ENCODE measurements at regions not wholly inside any gene's neighbourhood (a gene's known extent, or its start where the extent isn't known, plus 50 kb on each side); places are given as distances from the start of the nearest gene placed in this dataset.
A peak's percentile ranks its signal among the peaks of the same experiment; 100 is the strongest.

DNA sequence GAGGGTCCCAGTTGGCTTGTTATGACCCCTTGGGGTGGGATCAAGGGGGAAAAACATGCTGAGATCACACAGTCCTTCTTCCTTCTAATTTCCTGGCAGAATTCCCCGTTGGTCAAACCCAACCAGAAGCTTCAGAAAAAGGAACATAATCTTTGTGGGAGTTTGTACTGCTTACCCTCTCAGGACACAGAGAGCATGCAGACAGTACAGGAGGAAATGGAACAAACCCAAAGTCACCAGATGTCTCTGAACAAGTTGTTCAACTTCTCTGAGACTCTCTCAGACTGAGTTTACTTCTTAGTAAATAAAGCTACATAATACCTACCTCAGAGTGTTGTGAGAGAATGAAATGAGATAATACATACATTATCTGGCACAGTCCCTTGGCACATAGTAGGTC lies 181.1 kb upstream of the TSHZ2 start:
- no peak overlapping the region for H3K4me3 ChIP-seq (replicated peaks; ENCODE audit: low read depth, low read length)
- no peak for DNase-seq (ENCODE audit: low read depth)
- TF ChIP-seq, protein P1, sequence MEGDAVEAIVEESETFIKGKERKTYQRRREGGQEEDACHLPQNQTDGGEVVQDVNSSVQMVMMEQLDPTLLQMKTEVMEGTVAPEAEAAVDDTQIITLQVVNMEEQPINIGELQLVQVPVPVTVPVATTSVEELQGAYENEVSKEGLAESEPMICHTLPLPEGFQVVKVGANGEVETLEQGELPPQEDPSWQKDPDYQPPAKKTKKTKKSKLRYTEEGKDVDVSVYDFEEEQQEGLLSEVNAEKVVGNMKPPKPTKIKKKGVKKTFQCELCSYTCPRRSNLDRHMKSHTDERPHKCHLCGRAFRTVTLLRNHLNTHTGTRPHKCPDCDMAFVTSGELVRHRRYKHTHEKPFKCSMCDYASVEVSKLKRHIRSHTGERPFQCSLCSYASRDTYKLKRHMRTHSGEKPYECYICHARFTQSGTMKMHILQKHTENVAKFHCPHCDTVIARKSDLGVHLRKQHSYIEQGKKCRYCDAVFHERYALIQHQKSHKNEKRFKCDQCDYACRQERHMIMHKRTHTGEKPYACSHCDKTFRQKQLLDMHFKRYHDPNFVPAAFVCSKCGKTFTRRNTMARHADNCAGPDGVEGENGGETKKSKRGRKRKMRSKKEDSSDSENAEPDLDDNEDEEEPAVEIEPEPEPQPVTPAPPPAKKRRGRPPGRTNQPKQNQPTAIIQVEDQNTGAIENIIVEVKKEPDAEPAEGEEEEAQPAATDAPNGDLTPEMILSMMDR (IDR thresholded peaks at IDR 0.05; ENCODE audit: low read length, missing control alignments) = no peak

DNA sequence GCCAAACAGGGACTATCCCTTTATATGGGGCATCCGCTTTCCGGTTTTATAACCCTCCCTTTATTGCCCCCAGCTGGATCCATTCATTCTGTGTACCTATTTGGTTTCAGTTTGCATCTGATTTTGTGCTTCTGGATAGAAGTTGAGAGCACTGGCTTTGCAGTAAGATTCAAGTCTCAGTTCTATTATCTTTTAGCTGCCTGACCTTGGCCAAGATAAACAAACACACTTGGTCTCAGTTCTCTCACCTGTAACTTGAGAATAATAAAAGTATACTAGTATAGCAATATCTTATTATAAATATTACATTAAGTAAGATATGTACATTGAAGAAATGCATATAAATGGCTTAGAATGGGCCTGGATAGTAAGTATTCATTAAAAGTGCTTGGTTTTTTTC lies 182.4 kb upstream of the TSHZ2 start:
- H3K4me3 ChIP-seq (replicated peaks; ENCODE audit: low read depth, low read length) = no peak overlapping the region
- TF ChIP-seq, protein P1 (IDR thresholded peaks at IDR 0.05; ENCODE audit: low read length, missing control alignments) = no peak
- DNase-seq (ENCODE audit: low read depth) = no peak

DNA sequence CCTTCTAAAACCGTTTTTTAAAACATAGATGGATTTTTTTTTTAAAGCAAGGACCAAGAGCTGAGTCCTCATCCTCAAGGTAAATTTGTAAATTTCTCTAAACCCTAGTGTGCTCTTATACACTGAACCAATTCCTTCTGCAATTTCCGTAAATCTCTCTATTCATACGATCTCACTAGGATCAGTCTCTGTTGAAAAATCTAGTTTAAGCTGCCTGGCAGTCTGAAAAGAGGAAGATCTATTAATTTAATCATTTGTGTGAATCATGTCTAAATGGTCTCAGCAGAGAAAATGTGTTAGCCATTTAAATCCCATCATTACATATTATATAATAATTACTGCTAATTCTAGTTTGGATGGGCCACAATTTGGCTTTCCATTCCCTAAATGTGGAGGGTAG lies 184.2 kb upstream of the TSHZ2 start:
- TF ChIP-seq, protein P1 (IDR thresholded peaks at IDR 0.05; ENCODE audit: low read length, missing control alignments) = no peak
- no peak overlapping the region for H3K4me3 ChIP-seq (replicated peaks; ENCODE audit: low read depth, low read length)
- no peak for DNase-seq (ENCODE audit: low read depth)

DNA sequence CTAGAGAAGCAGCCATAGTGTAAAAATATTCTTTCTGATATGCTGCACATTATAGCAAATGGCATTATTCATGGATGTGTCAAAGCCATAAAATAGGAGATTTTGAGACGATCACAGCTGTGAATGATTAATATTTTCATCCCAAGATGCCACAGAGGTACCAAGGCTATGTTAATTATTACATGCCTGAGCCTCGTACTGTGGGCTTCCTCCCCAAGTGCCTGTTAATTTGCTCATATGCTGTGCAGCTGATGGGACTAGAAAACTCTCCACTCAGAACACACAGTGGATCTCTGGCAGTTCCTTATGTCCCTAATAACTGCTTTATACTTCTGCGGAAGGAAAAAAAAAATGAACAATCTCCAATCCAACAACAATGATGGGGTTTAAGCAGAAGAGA lies 184.9 kb upstream of the TSHZ2 start:
- DNase-seq (ENCODE audit: low read depth) = no peak
- TF ChIP-seq, protein P1 (IDR thresholded peaks at IDR 0.05; ENCODE audit: low read length, missing control alignments) = no peak
- no peak overlapping the region for H3K4me3 ChIP-seq (replicated peaks; ENCODE audit: low read depth, low read length)

DNA sequence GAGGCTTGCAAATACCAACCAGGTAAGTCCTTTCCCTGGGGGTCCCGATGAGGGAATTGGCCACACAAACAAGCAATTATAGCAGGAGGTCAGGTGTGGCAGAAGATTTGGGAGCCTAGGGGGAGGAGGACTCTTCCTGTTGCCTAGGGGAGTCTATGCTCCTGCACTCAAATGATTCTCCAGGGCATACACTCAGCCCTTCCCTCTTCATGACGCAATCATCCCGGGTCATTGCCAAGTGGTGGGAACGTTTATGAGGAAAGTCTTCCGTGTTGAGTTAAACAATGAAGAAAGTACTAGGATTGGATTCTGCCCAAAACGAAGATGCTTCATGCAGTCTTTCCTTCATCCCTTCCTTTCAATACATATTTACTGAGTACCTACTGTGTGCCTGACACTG lies 186.5 kb upstream of the TSHZ2 start:
- peak; percentile 21 for DNase-seq (ENCODE audit: low read depth)
- TF ChIP-seq, protein P1 (IDR thresholded peaks at IDR 0.05; ENCODE audit: low read length, missing control alignments) = no peak
- H3K4me3 ChIP-seq (replicated peaks; ENCODE audit: low read depth, low read length) = no peak overlapping the region

DNA sequence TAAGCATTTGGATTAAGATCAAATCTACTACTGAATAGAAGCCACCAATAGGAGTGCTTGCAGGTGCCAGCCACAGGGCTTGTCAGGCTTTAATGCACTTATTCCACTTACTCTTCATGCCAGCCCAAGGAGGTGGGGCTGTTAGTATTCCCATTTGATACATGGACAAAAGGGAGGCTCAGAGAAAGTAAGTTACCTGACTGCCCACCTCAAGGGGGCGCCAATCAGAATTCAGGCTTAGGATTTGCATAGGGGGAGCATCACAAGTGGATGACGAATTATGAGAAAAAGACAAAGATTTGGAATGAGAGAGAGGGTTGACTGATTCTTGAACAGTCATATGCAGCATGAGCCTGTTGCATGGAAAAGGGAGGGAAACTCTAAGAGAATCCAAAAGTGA lies 188.4 kb upstream of the TSHZ2 start:
- no peak overlapping the region for H3K4me3 ChIP-seq (replicated peaks; ENCODE audit: low read depth, low read length)
- TF ChIP-seq, protein P1 (IDR thresholded peaks at IDR 0.05; ENCODE audit: low read length, missing control alignments) = peak; percentile 6
- DNase-seq (ENCODE audit: low read depth) = peak; percentile 2

DNA sequence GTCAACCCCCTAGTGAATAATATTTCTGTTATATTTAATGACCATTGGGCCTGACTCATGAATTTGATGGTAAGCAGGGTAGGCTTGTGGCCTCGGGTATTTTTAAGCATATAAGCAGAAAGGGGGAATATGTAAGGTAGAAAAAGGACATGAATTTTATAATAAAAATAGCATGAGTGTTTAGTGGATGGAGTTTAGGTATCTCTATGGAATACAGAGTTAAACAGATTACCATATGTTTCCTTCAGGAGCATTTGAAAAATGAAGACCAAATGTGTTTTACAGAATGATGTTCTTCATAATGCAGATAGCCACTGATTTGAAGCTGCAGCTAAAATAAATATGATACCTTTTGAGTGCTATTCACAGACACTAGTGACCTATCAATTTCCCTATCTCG lies 191.7 kb upstream of the TSHZ2 start:
- DNase-seq (ENCODE audit: low read depth) = no peak
- TF ChIP-seq, protein P1 (IDR thresholded peaks at IDR 0.05; ENCODE audit: low read length, missing control alignments) = no peak
- H3K4me3 ChIP-seq (replicated peaks; ENCODE audit: low read depth, low read length) = no peak overlapping the region
